Uterus (tissue), 2 donors: ENCODE measurements at regions not wholly inside any gene's neighbourhood (a gene's known extent, or its start where the extent isn't known, plus 50 kb on each side); places are given as distances from the start of the nearest gene placed in this dataset.
"Not testable (repeated sequence)": the region's sequence is repeated elsewhere in the genome, so short reads cannot be mapped to it uniquely, and the experiment has no call there.

Experiments used
- CTCF ChIP-seq, 4 experiments: fragments of 200-600 bp in 2 of 4; fragments of 450-650 bp in 2 of 4; sonication (generic) in 2 of 4; IDR thresholded peaks; one replicate each; pipeline ENCODE4 v1.5.1; 2016 to 2019; ENCODE audit warnings: antibody characterized with exemption in 4 of 4, mild to moderate bottlenecking in 2 of 4, moderate library complexity in 1 of 4
- POLR2A ChIP-seq, 2 donors: fragments of 450-650 bp; IDR thresholded peaks; one replicate each; pipeline ENCODE4 v1.6.1; 2016; ENCODE audit warnings: antibody characterized with exemption in 2 of 2, mild to moderate bottlenecking in 1 of 2, moderate library complexity in 1 of 2

GRCh38 chr5:52156809-52157208, 630.9 kb upstream of the ITGA1 start:
- TF ChIP-seq CTCF, POLR2A (IDR thresholded peaks at IDR 0.05): not testable (repeated sequence)
